DOHH2 (cell line): ENCODE measurements at regions not wholly inside any gene's neighbourhood (a gene's known extent, or its start where the extent isn't known, plus 50 kb on each side); places are given as distances from the start of the nearest gene placed in this dataset.

Experiments
- EZH2phosphoT487 ChIP-seq: fragments of 200-600 bp; sonication (generic); IDR thresholded peaks from 2 replicates; pipeline ENCODE4 v1.6.1; 2017; ENCODE audit warnings: borderline replicate concordance, mild to moderate bottlenecking, antibody characterized with exemption, low read length, moderate library complexity, mixed read lengths
- TF ChIP-seq, protein P1 (sequence below): fragments of 200-600 bp; sonication (generic); IDR thresholded peaks from one replicate; pipeline ENCODE4 v1.5.1; 2014; ENCODE audit warnings: antibody characterized with exemption, mild to moderate bottlenecking, low read depth, low read length; ENCODE audit not compliant: poor library complexity, severe bottlenecking

DNA sequence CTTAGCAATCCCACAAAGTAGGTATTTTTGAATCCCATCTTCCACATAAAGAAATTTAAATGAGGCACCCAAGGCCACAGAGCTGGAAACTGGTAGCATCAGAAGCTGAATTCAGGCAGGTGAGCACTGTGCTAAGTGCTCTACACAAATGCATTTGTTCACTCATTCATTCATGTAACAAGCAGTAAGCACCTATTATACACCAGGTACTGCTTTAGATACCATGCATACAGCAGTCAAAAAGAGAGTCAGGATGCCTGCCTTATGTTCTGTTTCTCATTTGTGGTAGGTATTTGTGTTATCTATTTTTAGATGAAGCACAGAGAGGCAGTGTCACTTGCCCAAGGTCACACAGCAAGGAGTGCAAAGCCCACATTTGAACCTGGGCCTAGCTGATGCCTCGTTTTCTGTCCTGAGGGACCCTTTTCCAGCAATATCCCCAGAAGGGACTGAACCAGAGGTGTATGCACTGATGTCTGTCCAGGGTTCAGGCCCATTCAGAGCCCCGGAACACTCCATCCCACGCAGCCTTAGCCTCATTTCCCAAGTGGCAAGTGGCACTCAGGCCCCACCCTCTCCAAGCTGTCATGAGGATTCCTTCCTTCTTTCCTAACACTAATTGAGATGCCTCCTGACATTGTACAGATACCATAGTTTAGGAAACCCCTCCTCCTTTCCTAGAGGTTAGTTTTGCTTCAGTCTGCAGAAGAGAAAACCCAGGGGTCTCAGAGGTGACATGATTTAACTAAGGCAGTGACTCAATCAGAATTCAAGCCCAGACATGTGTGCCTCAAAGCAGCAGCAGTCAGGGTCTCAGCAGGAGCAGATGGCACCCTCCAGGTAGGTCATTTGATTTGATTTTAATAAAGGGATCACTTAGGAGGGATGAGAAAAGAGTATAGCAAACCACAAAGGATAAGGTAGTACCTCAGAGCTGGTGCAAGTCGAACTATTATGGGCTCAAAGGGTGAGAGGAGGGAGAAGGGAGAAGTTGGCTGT, 61.2 kb upstream of the SIRPA start:
- TF ChIP-seq, protein P1, sequence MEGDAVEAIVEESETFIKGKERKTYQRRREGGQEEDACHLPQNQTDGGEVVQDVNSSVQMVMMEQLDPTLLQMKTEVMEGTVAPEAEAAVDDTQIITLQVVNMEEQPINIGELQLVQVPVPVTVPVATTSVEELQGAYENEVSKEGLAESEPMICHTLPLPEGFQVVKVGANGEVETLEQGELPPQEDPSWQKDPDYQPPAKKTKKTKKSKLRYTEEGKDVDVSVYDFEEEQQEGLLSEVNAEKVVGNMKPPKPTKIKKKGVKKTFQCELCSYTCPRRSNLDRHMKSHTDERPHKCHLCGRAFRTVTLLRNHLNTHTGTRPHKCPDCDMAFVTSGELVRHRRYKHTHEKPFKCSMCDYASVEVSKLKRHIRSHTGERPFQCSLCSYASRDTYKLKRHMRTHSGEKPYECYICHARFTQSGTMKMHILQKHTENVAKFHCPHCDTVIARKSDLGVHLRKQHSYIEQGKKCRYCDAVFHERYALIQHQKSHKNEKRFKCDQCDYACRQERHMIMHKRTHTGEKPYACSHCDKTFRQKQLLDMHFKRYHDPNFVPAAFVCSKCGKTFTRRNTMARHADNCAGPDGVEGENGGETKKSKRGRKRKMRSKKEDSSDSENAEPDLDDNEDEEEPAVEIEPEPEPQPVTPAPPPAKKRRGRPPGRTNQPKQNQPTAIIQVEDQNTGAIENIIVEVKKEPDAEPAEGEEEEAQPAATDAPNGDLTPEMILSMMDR: no peak
- no peak for TF ChIP-seq EZH2phosphoT487
